ENCODE measurements at regions not wholly inside any gene's neighbourhood (a gene's known extent, or its start where the extent isn't known, plus 50 kb on each side); places are given as distances from the start of the nearest gene placed in this dataset.

- TF ChIP-seq CTCF (IDR thresholded peaks at IDR 0.05; ENCODE audit: insufficient read depth, low read depth, low read length) (no peak), EZH2 (IDR thresholded peaks at IDR 0.05; ENCODE audit: insufficient read depth, low read length) (no peak)
These were observed 517.0 kb upstream of the NAALADL2 start for GRCh38 chr3:174342171-174342570.
